GM23338 (cell line): ENCODE measurements at regions not wholly inside any gene's neighbourhood (a gene's known extent, or its start where the extent isn't known, plus 50 kb on each side); places are given as distances from the start of the nearest gene placed in this dataset.

Experiments
- CREB1 ChIP-seq: fragments of 250-450 bp; sonication (Bioruptor Pico); IDR thresholded peaks from 2 replicates; pipeline ENCODE4 v1.5.0; 2020; ENCODE audit warnings: low read depth, mild to moderate bottlenecking, moderate library complexity
- EZH2 ChIP-seq: fragments of 200-600 bp; sonication (generic); IDR thresholded peaks from one replicate; pipeline ENCODE4 v1.8.0; 2017; ENCODE audit warnings: antibody characterized with exemption, mild to moderate bottlenecking, low read depth; ENCODE audit not compliant: unreplicated experiment
- EZH2phosphoT487 ChIP-seq: fragments of 200-600 bp; sonication (generic); IDR thresholded peaks from one replicate; pipeline ENCODE4 v1.8.1; 2018; ENCODE audit warnings: antibody characterized with exemption; ENCODE audit not compliant: unreplicated experiment
- JUNB ChIP-seq: IDR thresholded peaks from one replicate; pipeline ENCODE4 v1.6.1; 2016; ENCODE audit warnings: antibody characterized with exemption; ENCODE audit not compliant: unreplicated experiment
- POLR2AphosphoS5 ChIP-seq: IDR thresholded peaks from 2 replicates; pipeline ENCODE4 v1.6.1; 2016; ENCODE audit warnings: antibody characterized with exemption, low read depth
- TF ChIP-seq, protein P1 (sequence below), 2 experiments: fragments of 200-600 bp in 1 of 2; sonication (generic) in 1 of 2; conservative IDR thresholded peaks; 2 replicates each; pipeline versions ENCODE4 v1.5.1 to v1.6.1; 2016 to 2017; ENCODE audit warnings: antibody characterized with exemption in 2 of 2, low read depth in 2 of 2, mild to moderate bottlenecking in 2 of 2, moderate library complexity in 1 of 2
- TF ChIP-seq, protein P2 (sequence below): IDR thresholded peaks from one replicate; pipeline ENCODE4 v1.6.1; 2018; ENCODE audit warnings: antibody characterized with exemption; ENCODE audit not compliant: unreplicated experiment

DNA sequence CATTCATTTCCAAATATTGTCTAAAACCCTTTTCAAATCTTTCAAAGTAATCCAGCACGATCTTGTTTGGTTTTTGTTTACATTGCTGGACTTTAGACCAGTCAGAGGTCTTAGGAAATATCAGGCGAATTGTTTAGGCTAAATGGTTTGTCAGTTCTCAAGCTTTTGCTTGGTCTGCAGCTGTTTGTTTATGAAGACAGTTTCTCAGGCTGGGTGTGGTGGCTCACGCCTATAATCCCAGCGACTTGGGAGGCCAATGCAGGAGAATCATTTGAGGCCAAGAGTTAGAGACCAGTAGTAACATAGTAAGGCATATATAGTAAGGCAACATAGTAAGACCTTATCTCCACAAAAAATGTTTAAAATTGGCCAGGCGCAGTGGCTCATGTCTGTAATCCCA, 77.5 kb downstream of the DNTTIP2 start:
- TF ChIP-seq, protein P1, sequence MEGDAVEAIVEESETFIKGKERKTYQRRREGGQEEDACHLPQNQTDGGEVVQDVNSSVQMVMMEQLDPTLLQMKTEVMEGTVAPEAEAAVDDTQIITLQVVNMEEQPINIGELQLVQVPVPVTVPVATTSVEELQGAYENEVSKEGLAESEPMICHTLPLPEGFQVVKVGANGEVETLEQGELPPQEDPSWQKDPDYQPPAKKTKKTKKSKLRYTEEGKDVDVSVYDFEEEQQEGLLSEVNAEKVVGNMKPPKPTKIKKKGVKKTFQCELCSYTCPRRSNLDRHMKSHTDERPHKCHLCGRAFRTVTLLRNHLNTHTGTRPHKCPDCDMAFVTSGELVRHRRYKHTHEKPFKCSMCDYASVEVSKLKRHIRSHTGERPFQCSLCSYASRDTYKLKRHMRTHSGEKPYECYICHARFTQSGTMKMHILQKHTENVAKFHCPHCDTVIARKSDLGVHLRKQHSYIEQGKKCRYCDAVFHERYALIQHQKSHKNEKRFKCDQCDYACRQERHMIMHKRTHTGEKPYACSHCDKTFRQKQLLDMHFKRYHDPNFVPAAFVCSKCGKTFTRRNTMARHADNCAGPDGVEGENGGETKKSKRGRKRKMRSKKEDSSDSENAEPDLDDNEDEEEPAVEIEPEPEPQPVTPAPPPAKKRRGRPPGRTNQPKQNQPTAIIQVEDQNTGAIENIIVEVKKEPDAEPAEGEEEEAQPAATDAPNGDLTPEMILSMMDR (conservative IDR thresholded peaks at IDR 0.05; ENCODE audit: low read depth in 2 of 2) = no peak
- TF ChIP-seq JUNB (no peak), EZH2 (no peak), EZH2phosphoT487 (no peak), POLR2AphosphoS5 (no peak), CREB1 (CRISPR knock-in tag) (no peak)
- TF ChIP-seq, protein P2, sequence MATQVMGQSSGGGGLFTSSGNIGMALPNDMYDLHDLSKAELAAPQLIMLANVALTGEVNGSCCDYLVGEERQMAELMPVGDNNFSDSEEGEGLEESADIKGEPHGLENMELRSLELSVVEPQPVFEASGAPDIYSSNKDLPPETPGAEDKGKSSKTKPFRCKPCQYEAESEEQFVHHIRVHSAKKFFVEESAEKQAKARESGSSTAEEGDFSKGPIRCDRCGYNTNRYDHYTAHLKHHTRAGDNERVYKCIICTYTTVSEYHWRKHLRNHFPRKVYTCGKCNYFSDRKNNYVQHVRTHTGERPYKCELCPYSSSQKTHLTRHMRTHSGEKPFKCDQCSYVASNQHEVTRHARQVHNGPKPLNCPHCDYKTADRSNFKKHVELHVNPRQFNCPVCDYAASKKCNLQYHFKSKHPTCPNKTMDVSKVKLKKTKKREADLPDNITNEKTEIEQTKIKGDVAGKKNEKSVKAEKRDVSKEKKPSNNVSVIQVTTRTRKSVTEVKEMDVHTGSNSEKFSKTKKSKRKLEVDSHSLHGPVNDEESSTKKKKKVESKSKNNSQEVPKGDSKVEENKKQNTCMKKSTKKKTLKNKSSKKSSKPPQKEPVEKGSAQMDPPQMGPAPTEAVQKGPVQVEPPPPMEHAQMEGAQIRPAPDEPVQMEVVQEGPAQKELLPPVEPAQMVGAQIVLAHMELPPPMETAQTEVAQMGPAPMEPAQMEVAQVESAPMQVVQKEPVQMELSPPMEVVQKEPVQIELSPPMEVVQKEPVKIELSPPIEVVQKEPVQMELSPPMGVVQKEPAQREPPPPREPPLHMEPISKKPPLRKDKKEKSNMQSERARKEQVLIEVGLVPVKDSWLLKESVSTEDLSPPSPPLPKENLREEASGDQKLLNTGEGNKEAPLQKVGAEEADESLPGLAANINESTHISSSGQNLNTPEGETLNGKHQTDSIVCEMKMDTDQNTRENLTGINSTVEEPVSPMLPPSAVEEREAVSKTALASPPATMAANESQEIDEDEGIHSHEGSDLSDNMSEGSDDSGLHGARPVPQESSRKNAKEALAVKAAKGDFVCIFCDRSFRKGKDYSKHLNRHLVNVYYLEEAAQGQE = no peak
